ENCODE measurements at regions not wholly inside any gene's neighbourhood (a gene's known extent, or its start where the extent isn't known, plus 50 kb on each side); places are given as distances from the start of the nearest gene placed in this dataset.

- DNase-seq, result no peak
These were observed 118.1 kb downstream of the RPL22L1 start for GRCh38 chr3:170751899-170752293.

- DNase-seq, result no peak
These were observed 118.7 kb downstream of the RPL22L1 start for GRCh38 chr3:170751083-170751898.

- DNase-seq, result no peak
These were observed 119.5 kb downstream of the RPL22L1 start for GRCh38 chr3:170750478-170750830.

GRCh38 chr3:170749765-170750477 is 120.1 kb downstream of the RPL22L1 start:
- no peak for DNase-seq

- DNase-seq, result no peak
These were observed 120.8 kb downstream of the RPL22L1 start for GRCh38 chr3:170749185-170749584.

GRCh38 chr3:170746175-170746942 is 123.6 kb downstream of the RPL22L1 start:
- DNase-seq, result no peak

- DNase-seq, result no peak
These were observed 124.7 kb downstream of the RPL22L1 start for GRCh38 chr3:170745211-170745718.

- no peak for DNase-seq
These were observed 128.1 kb downstream of the RPL22L1 start for GRCh38 chr3:170741756-170742529.

- DNase-seq, result no peak
These were observed 129.0 kb downstream of the RPL22L1 start for GRCh38 chr3:170740726-170741591.

GRCh38 chr3:170740285-170740684 is 129.7 kb downstream of the RPL22L1 start:
- DNase-seq, result no peak

GRCh38 chr3:170739410-170739809 is 130.6 kb downstream of the RPL22L1 start:
- no peak for DNase-seq

GRCh38 chr3:170738766-170739165 is 131.2 kb downstream of the RPL22L1 start:
- DNase-seq, result no peak

- no peak for DNase-seq
These were observed 132.4 kb downstream of the RPL22L1 start for GRCh38 chr3:170737498-170738162.

- no peak for DNase-seq
These were observed 134.2 kb downstream of the RPL22L1 start for GRCh38 chr3:170735821-170736220.

GRCh38 chr3:170734735-170735065 is 135.3 kb downstream of the RPL22L1 start:
- DNase-seq, result no peak

- DNase-seq, result no peak
These were observed 135.8 kb downstream of the RPL22L1 start for GRCh38 chr3:170734043-170734734.

- DNase-seq, result no peak
These were observed 137.2 kb downstream of the RPL22L1 start for GRCh38 chr3:170732660-170733245.

- no peak for DNase-seq
These were observed 138.7 kb downstream of the RPL22L1 start for GRCh38 chr3:170731281-170731680.

- no peak for DNase-seq
These were observed 139.8 kb downstream of the RPL22L1 start for GRCh38 chr3:170730071-170730812.
